NCI-H2171 (cell line): ENCODE measurements at regions not wholly inside any gene's neighbourhood (a gene's known extent, or its start where the extent isn't known, plus 50 kb on each side); places are given as distances from the start of the nearest gene placed in this dataset.
"Not testable (repeated sequence)": the region's sequence is repeated elsewhere in the genome, so short reads cannot be mapped to it uniquely, and the experiment has no call there.

Experiments
- DNase-seq: peaks from one replicate; lab custom pipeline; 2025; lab: John Stamatoyannopoulos, UW

DNA sequence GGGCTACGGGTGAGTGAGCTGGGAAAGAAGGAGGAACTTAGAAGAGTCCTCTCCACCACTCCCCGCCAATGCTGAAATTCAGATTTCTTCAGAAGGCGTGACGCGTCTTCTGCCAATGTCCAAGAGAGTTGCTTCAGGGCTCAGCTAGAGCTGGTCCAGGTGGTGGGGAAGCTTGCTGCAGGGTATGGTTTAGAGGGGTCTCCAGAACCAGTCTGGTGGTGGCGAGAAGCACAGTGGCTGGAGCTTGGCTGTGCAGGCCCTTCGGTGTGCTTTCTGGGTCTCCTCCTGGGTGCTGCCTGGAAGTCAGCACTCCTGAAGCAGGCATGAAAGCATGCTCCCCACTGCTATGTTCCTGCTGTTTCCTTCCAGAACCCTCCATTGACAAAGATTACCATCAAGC lies 387.2 kb downstream of the PTPRU start:
- no peak for DNase-seq

DNA sequence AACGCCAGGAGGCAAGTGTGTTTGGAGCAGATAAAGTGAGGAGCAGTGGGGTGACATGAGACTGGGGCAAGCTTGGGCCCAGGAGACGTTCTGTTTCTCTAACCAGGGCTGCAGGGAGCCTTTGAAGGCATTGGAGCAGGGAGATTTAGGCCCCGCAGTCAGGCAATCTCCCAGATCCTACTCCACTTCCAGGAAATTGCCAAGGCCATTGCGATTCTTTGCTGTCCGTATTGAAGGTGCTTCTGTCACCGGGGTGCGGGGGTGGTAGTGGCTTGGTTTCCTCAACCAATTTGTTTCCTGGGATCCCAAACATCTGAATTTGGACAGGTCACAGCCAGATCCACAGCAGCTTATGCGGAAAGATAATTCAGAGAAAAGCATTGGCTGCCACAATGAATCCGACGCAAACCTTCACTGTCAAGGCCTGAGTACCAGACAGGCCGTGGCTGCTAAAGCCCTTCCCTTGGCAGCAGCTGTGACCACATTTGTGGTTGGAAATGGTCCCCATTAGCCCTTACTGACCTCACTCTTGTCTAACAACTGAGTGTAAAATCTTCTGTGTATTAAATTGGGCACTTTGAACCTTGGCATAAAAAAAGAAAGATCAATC lies 385.6 kb downstream of the PTPRU start:
- no peak for DNase-seq

GRCh38 chr1:29620631-29621030 lies 384.3 kb downstream of the PTPRU start:
- DNase-seq: no peak

DNA sequence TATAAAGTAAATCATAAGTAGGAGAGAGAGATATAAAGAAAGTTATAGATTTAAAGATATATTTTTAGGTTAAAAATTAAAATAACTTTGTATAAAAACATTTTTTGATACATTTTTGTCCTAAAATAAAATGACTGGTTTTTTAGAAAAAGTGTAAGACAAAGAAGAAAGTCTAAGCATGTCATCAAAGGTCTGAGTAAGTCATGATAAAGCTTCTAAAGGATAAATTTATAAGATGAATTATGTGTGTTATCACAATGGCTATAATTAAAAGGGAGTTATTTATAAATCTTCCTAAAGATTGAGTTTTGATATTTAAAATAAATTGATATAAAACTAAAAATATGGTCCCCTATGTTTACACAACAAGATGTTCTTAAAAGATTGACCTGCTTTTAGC lies 370.9 kb downstream of the PTPRU start:
- no peak for DNase-seq

DNA sequence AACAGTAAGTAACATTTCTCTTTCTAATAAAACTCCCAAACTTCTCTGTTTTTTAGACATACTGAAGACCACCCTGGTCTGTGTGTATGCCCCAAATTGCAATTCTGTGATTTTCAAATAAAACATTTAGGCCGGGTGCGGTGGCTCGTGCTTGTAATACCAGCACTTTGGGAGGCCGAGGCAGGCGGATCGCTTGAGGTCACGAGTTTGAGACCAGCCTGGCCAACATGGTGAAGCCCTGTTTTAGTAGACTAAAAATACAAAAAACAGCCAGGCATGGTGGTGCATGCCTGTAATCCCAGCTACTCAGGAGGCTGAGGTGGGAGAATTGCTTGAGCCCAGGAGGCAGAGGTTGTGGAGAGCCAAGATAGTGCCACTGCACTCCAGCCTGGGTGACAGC lies 368.5 kb downstream of the PTPRU start:
- not testable (repeated sequence) for DNase-seq

DNA sequence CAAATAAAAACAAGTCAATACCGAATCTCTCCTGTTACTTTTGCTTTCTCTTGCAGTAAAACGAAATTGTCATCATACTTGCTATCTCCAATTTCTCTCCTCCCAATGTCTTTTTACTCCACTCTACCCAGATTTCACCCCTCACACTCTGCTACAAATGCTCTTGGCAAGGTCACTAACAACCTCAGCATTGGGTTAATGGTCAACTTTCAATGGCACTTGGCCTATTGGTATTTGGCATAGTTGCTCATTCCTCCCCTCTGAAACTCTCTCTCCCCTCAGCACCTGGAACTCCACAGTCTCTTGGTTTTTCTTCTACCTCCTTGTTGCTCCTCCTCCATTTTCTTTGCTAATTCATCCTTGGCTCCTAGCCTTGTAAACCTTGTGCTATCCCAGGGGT lies 367.3 kb downstream of the PTPRU start:
- no peak for DNase-seq

GRCh38 chr1:29602203-29602602 lies 365.9 kb downstream of the PTPRU start:
- no peak for DNase-seq

- no peak for DNase-seq
Measured at GRCh38 chr1:29601021-29601420, 364.7 kb downstream of the PTPRU start.

DNA sequence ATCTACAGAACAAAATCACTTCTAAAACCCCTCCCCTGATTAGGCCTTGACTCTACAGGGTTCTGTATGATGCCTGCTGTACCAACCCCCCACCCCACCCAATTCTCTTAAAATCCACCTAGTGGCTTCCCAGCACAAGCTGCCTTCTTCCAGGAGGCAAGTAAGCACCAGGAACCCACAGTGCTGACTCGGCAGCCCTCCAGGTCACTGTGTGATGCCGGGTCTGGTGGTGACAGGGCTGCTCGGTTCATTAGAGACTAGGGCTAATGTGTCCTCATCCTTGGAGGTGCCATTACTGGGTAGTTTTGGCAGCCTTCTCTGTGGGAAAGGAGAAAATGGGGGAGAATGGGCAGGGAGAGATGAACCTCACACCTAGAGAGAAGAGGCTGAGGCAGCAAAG lies 363.5 kb downstream of the PTPRU start:
- no peak for DNase-seq

GRCh38 chr1:29599071-29599470 lies 362.7 kb downstream of the PTPRU start:
- DNase-seq: no peak

DNA sequence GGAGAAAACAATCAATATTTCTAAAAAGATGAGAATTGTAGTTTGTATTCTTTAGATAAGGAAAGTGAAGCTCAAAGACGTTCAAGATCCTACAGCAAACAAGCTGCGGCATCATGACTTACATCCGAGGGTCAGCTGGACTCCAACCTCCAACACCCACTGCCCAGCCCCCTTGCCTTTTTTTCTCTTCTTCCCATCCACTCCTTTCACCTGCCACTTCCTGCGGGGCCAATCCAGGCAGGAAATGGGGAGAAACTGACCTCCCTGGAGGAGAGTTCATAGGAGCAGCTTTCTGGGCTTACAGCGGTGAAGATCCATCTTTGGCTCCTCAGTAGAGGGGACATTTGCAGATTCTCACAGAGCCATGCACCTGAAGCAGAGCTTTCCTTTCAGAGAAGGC lies 361.5 kb downstream of the PTPRU start:
- DNase-seq: no peak

DNA sequence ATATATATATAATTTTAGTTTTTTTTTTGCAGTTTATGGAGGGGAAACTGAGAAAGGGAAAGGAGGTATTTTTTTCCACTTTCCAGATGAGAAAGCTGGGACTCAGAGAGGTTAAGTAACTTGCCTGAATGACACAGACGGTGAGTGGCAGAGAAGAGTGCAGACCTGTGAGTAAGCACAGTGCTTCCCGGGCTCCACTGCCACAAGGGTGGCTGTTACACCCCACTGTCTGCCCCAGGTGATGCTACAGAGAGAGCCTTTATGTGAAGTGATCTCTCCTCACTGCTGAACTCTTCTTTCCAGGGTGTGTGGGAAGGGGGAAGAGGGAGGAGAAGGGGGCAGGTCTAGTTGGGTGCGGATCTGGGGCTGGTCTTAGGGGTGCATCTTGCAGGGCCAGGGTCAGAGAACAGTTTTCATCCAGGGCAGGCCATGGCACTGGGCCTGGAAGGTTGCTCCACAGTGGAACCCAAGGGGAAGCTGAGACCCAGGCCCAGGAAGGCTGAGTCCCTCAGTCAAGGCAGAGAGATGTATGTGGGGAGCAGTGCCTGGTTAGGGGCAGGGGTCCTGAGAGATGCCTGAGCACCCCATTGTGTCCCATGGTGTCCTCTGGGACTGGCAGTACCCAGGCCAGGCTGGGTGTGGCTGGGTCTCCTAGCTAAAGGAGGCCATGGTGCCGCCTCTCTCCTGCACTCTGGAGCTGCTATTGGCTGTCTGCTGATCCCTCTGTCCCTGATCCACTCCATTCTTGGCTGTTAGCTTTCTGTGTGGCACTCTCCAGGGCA lies 357.5 kb downstream of the PTPRU start:
- DNase-seq: no peak

DNA sequence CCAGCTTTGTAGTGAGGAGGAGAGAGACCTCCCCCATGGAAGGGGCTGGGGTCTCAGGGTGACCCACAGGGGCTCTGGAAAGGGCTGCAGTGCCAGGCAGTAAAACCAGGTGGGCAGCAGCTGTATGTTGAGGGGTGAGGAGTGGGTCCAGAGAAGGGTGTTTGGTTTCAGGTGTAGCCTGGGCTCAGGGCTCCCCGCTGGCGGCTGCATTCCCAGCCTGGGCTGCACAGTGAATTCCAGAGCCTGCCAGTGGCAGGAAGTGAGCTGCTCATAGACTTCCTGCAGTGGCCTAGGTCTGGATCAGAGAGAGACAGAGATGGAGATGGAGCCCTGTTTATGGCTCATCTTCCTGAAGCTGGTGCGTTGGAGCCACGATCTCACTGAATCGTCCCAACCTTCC lies 356.4 kb downstream of the PTPRU start:
- DNase-seq: no peak

DNA sequence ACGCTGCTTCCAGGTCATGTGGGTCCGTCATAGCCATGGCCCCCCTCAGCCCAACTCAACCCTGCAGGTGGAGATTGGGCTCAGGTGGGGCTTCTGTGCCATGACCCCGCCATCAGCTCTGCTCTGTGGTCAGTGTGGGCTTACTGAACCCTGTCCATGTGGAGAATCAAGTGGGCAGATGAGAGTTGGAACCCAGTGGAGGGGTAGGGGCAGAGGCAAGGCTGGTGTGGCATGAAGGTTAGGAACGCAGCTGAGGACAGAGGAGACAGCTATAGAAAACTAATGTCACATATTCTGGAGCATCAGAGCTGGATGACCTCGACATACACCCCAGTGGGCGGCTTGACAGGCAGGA lies 355.9 kb downstream of the PTPRU start:
- no peak for DNase-seq

DNA sequence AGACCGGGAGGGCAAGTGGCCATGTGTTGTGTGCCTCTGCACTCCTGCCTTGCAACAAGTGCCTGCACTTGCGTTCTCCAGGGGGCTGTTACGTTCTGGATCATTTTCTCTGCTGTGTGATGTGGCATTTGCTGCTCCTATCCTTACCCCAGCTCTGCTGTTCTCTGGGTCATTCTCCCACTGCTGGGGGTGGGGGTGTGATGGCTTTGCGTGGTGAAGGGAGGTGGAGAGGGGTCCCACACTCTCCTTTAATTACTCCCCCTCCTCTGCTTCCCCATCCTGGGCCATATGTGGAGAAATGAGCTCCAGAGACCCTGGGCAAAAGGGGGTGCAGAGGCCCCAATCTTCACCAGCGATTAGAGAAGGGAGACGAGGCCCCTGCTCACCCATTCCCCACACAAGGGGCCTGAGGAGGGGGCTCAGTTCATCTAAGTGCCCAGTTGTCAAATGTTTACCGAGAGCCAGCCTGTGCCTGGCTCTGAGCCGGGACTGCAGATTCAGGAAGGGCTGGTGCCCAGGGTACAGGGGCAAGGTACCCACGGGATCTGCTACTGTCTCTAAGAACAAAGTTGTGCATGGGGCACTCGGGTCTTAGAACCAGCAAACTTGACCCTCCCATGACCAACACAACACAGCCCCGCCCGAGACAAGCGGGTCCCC lies 355.4 kb downstream of the PTPRU start:
- DNase-seq: no peak

DNA sequence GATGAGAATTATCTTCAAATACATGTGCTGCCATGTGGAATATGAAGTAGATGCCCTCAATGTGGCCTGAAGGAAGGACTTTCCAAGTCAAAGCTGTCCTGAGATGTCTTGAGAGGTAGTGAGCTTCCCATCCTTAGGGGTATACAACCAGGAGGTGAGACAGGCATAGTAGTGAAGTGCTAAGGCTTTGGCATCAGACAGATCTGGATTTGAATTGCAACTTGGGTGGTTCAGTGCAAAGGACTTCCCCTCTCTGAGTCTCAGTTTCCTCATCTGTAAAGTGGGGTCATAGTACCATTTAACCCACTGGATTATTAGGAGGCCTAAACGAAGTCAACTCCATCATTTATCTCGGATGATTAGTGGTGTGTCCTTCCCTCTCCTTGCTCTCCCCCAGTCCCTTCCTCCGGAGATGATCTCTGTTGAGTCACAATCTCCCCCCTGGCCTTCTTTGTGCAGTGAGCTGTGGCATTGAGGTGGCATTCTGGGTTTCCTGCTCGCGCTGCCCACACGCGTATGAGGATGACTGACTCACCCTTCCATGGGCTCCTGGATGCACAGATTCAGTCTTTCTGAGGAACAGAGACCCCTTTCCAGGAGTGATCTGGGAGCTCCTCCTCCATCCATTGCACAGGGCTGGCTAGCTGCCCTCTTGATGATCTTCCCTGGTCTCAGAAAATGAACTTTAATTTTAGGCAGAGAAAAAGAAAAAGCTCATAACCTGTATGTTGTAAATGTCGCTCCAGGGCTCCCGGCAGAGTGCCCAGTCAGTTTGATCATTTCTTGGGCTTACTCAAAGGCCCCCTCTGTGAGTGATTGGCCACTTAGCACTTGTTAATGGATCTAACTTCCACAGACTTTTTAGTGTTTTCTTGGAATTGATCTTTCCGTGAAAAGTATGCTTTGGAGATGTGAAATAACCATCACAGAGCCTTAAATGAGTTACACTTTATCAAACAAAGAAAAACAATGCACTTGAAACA lies 354.6 kb downstream of the PTPRU start:
- no peak for DNase-seq

DNA sequence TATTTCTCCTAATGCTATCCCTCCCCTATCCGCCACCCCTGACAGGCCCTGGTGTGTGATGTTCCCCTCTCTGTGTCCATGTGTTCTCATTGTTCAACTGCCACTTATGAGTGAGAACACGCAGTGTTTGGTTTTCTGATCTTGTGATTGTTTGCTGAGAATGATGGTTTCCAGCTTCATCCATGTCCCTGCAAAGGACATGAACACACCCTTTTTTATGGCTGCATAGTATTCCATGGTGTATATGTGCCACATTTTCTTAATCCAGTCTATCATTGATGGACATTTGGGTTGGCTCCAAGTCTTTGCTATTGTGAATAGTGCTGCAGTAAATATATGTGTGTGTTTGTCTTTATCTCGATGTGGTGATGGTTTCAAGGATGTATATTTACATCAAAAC lies 353.4 kb downstream of the PTPRU start:
- not testable (repeated sequence) for DNase-seq

- DNase-seq: no peak
Measured at GRCh38 chr1:29586991-29587745, 350.8 kb downstream of the PTPRU start.

- DNase-seq: no peak
Measured at GRCh38 chr1:29586215-29586614, 349.9 kb downstream of the PTPRU start.

DNA sequence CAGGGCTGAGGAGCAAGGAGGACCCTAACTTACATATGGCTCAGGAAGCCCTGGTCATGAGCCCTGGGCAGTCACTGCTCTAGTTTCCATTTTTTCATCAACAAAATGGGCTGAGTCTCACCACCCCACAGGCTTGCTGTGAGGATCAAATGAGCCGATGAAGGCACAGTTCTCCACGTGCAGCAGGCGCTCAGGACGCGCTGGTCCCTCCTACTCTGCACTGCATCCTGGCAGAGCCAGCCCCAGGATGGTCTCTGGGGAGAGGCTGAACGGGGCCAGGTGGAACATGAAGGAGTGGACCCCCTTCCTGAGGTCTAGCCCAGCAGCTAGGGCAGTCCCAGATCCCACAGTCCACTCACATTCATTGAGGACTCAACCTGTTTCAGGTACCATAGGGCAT lies 349.3 kb downstream of the PTPRU start:
- DNase-seq: no peak

- no peak for DNase-seq
Measured at GRCh38 chr1:29585201-29585600, 348.9 kb downstream of the PTPRU start.

DNA sequence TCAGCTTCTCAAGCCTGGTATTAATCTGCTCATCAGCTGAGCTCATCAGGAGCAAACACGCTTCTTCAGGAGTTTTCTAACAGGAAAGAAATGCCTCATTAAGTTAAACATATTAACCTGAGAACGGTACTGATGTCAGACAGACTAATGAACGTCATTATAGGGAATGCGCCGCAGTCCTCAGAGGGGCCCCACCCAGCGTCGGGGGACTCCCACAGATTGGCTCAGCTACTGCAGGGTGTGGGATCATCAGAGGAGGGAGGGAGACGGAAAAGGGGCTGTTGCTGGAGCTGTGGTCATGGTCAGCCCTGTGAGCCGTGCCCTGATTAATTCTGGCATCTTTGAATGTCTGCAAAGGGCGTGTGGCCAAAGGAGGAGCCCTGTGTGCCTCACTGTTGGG lies 348.5 kb downstream of the PTPRU start:
- no peak for DNase-seq
